Limb (tissue), 2 donors: ENCODE measurements at regions not wholly inside any gene's neighbourhood (a gene's known extent, or its start where the extent isn't known, plus 50 kb on each side); places are given as distances from the start of the nearest gene placed in this dataset.
A peak's percentile ranks its signal among the peaks of the same experiment; 100 is the strongest.

Experiments
- DNase-seq, 2 donors: peaks; one replicate each; pipeline ENCODE4 v3.0.0-alpha.2; 2016; ENCODE audit errors: extremely low spot score in 2 of 2

- DNase-seq: no peak
Observed at GRCh38 chr17:72299592-72299991, 178.8 kb downstream of the SOX9 start.

- DNase-seq: no peak
Observed at GRCh38 chr17:72301887-72302286, 181.1 kb downstream of the SOX9 start.

DNA sequence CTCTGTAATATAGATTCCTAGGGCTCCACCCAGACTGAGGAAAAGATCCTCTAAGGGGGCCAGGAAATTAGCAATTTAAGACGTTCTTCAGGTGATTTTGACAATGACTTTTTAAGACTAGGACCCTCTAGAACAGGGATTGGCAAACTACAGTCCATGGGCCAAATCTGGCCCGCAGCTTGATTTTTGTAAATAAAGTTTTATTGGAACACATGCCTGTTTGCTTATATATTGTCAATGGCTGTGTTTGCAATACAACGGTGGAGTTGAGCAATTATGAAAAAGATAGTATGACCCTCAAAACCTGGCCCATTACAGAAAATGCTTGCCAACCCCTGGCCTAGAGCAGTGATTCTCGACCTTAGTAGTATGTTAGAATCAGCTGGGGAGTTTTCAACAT lies 181.9 kb downstream of the SOX9 start:
- DNase-seq: no peak

- DNase-seq: no peak
Observed at GRCh38 chr17:72303787-72304733, 183.2 kb downstream of the SOX9 start.

- no peak for DNase-seq
Observed at GRCh38 chr17:72304859-72305258, 184.0 kb downstream of the SOX9 start.

- DNase-seq: no peak
Observed at GRCh38 chr17:72305472-72305871, 184.7 kb downstream of the SOX9 start.

- no peak for DNase-seq
Observed at GRCh38 chr17:72306037-72306436, 185.2 kb downstream of the SOX9 start.

DNA sequence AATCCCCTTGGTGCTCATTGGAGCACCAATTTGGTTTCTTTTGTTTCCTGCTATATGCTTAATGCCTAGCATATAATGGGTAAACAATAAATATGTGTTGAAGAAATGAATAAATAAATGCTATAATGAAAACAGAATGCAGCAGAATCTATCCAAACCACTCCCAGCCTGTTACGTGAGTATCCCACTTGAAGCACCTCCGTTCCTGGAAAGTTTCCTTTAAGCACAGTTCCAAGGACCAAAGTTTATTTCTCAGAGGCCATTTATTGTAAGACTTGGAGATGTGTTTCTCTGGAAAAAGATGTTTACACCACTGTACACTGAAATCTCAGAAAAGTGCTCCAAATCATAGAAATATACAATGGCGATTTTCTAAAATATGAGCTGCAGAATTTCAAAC lies 187.0 kb downstream of the SOX9 start:
- DNase-seq: peak in 1 of 2 donors; percentile 31

DNA sequence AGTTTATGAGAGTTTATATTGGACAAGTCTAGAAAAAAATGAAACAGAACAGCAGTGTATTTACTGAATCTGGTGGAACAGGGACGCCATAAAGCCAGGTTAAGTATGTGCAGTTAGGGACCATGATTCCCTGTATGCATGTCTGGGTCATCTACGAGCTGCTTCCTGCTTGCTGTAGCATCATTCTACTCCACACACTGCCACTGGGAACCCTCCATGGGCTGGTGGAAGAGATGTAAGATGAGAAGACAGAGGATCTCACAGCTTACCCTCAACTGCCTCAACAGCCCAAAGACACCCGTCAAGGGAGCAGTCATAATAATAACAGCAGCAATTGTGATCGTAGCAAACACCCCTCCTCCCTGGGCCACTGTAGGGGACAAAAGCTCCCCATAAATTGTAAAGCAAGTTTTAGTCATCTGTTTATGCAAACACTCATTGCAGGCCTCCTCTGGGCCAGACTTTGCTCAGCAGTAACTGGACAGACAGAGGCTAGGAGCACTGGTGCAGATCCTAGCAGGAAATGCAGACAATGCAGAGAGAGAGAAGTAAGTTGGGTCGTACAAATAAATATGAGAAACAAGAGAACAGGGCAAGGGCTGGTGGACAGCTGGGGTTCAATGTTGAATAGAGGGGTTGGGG lies 188.0 kb downstream of the SOX9 start:
- no peak for DNase-seq

DNA sequence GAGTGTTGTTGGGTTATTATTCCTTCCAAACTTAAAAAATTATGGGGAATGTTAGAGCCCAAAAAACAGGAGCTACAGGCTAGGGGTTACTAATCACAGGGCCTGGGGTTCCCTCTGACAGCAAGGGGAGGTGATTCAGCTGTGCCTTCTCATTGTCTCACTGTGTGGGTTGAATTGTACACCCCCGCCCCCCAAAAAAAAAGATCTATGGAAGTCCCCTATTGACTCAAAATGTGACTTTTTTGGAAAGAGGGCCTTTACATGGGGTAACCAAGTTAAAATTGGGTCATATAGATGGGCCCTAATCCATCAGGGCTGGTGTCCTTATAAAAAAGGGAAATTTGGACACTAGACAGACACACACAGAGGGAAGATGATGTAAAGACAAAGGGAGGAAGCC lies 190.2 kb downstream of the SOX9 start:
- DNase-seq: no peak

DNA sequence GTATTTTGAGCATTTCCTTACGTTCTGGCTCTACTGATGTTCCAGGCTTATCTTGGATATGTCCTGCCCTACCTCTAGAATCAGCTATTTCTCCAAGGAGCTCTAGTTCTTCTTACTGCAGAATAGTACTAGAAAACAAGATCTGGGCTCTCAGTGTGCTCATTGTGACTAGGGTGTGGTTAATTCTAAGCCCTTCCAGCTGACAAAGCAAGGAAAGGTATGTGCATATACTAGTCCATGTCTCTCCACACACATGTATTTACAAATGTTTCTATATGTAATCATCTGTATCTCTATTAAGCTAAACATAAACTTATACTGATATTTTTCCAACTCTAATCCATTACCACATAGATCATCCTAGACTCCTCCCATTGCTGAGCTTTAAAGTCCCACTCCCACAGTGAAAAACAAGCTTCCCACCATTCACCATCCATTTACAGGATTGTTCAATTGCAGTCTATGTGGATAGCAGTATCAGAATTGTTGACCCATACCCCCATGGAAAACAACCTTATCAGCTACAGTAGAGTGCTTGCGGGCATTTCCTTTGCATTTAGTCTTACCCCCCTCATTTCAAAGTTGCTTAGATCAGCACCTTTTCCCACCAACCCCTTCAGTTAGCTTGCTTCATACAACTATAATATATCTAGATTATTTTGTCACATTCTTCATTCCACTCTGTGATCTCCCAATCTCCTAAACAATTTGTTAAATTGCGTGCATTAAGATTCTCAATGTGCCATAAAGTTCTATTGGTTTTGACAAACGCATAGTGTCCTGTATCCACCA lies 194.5 kb downstream of the SOX9 start:
- no peak for DNase-seq

GRCh38 chr17:72318131-72318530 lies 197.3 kb downstream of the SOX9 start:
- DNase-seq: no peak

DNA sequence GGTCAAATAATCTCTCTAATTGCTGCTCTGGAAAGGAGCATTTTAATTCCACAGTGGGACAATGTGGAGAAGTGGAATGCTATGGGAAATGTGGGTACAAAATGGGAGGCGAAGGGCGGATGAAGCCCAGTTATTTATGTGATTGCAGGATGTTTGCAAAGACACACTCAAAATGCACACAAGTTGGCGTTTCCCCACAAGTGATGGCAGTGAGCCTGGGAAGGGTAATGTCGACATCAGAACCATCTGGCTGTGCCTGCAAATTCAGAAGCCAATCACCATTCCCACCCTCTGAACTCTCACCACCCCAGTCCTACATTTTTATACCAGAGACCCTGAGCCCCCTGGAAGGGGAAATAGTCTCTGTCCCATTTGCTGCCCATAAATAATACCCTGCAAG lies 201.1 kb downstream of the SOX9 start:
- DNase-seq: no peak

GRCh38 chr17:72332367-72332766 lies 211.5 kb downstream of the SOX9 start:
- DNase-seq: no peak

DNA sequence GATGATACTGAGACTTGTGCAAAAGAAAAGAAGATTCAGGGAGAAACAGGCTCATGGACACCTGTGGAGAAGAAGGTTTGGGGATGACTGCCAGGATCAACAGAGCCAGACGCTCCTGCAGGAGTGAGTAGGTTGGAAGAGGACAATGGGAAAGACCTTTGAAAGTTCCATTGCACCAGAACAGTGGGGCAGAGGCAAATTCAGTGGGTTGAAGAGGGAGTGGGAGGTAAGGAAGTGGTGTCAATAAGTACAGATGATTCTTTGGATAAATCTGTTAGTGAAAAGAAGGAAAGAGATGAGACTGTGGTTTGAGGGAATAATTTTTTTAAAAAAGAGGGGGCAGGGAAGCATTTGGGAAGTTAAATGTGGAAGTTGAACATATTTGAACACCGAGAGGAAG lies 212.8 kb downstream of the SOX9 start:
- no peak for DNase-seq

DNA sequence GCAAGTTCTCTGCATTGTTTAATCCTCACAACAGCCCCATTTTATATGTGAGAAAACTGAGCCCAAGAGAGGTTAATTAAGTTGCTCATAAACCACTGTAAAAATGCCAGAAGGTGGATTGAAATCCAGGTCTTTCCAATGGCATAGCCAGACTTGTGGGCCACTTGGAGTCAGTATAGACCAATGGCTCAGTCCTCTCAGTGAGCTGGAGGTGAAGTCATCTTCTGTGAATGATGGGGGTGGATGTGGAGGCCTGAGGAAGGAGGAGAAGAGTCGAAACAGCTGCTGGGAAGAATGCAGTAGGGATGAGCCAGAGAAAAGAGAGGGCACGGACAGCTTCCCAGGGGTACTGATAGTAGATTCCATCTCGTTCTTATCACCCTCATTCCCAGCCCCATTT lies 213.4 kb downstream of the SOX9 start:
- DNase-seq: no peak

DNA sequence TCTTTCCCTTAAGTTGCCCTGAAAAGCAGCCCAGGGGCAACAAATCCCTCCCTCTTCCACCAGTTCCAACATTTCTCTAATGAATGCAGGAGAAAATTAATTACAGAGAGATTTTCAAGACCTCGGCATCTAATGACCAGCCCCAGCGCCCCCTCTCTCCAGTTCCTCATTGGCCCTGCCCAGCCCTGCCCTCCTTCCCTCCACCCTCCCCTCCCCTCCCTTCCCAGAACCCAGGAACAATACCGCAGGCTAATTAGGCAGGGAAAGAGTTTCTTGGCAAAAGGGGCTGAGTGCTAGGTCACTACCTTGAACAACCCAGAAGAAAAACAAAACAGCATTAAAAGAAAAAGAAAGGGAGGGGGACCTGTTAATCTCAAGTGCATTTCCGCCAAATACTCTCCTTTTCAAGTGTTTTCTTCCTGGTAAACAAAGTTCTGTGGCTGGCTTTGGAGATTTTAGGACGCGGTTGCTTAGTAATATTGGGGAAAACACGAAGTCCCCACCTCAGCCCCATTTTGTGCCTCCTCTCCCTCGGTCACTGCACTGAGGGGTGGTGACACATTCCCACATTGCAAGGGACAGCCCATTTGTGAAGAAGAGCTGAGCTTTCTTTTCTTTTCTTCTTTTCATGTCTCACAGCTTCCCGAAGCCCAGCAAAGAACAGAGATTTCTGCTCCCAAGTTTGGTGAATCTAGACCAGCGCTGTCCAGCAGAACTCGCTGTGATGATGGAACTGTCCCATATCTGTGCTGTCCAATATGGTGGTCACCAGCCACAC lies 215.4 kb downstream of the SOX9 start:
- no peak for DNase-seq

DNA sequence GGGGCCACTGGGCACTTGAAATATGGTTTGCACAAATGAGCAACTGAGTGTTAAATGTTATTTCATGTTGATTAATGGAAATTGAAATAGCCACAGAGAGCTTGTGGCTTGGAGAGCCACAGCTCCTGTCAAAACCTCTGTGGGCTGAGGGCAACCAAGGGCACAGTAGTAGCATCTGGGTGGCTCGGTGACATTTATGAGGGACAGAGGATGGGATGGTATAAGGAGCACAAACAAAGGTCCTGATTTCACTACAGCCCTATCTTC lies 215.9 kb downstream of the SOX9 start:
- DNase-seq: no peak

DNA sequence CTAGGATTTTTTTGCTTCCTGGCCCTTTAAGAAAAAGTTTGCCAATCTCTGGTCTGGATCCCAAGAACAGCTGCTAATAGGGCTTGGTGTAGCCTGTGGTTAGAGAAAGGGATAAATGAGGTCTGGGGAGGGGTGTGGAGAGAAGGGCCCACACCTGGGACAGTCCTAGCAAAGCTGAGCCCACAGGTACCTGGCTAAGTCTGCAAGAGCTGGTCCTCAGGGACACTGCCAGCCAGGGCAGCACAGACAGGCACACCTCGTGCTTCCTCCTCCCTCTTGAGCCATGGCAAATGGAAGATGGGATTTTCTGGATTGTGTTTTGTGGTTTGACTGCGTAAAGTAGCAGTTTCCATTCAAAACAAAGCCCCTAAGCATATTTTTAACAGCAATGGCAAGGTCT lies 217.5 kb downstream of the SOX9 start:
- DNase-seq: no peak

- peak in 1 of 2 donors; percentile 40 for DNase-seq
Observed at GRCh38 chr17:72338847-72339790, 218.3 kb downstream of the SOX9 start.
